HG03432 (cell line): ENCODE measurements at regions not wholly inside any gene's neighbourhood (a gene's known extent, or its start where the extent isn't known, plus 50 kb on each side); places are given as distances from the start of the nearest gene placed in this dataset.

Experiments
- ATAC-seq: cut with Tn5 transposase; IDR thresholded peaks from one replicate; pipeline ENCODE4 v1.9.1; 2021; ENCODE audit warnings: mild to moderate bottlenecking, moderate library complexity; ENCODE audit not compliant: unreplicated experiment

DNA sequence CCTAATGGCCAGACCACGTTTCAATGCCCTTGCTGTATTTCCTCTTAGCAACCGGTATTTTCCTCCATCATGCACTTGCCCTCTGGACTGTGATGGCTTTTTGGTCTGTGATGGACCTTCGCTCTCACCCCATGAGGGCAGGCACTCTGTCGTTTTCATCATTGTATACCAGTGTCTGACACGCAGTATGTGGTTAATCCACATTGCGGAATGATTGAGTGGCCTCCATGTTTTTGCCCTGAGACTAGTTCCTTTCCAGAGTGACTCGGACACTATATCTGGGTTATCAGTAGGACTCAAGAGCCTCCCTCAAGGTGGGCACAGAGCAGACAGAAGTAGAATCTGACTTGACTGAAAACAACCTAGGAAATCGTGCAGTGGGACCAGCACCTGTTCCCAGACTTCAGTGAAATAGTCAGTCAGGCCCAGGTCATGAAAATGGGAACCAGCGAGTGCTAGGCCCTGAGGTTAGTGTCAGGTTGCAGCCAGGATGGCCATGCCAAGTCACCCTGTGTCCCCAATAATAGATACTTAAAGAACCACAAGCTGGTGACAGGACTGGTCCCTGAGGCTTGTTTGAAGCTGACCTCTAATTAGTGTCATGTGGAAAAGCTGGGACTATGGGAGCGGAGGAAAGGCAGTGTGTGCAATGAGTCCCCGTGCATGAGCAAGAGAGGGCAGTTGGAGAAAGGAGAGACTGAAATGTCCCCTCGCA lies 464.7 kb downstream of the INSC start:
- ATAC-seq: no peak

DNA sequence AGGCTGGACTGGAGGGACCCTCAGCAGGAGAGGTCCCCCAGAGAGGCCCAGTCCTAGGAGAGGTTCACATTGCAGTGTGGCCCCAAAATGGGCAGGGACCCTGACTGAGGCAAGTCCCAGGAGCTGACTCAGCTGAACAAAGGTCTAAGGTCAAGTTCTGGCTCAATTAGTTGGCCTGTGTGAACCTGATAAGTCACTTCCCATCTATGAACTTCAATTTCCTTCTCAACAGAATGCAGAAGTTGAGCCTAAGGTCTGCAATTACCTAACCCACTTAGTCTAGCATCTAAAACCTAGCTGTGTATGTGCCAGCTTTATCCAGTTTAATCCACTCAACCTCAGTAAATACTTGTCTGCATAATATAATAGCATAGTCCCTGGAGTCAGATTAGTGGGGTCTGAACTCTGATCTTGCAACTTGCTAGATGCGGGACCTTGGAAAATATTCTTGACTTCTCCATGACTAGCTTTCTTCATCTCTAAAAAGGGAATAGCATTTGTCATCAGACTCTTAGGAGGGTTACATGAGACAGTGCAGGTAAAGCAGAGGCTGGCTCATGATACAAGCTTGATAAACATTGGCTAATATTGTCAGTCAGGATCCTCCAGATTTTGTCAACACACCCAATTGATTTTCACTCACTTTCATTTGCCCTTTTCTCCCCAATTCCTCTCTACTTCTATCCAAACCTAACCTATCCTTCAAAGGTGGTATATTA lies 465.5 kb downstream of the INSC start:
- ATAC-seq: no peak

DNA sequence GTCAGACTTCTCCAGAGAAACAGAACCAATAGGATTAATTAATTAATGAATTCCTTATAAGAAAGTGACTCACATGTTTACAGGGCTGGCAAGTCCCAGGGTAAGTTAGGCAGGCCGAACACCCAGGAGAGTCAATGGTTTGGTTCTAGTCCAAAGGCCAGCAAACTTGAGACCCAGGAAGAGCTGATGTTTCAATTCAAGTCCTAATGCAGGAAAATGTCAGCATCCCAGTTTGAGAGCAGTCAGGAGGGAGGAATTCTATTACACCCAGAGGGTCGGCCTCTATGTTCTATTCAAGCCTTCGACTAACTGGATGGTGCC lies 466.0 kb downstream of the INSC start:
- ATAC-seq: no peak

DNA sequence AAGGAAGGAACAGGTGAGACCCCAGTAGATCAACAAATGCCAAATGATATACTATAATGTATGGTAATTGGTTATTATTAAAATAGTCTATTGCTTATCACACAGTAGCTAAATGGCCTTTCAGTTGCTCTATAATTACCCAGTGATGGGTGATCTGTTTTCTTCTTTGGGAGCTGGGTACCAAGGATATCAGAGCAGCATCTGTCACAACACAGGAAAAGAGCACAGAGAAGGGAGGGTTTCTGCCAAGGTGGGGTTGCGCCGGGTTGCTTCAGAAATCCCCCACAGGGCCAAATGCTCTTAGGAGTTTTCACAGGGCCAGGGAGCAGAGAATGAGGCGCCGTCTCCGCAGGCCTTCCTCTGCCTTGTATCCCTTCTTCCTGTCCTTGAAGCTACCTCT lies 469.4 kb downstream of the INSC start:
- no peak for ATAC-seq

DNA sequence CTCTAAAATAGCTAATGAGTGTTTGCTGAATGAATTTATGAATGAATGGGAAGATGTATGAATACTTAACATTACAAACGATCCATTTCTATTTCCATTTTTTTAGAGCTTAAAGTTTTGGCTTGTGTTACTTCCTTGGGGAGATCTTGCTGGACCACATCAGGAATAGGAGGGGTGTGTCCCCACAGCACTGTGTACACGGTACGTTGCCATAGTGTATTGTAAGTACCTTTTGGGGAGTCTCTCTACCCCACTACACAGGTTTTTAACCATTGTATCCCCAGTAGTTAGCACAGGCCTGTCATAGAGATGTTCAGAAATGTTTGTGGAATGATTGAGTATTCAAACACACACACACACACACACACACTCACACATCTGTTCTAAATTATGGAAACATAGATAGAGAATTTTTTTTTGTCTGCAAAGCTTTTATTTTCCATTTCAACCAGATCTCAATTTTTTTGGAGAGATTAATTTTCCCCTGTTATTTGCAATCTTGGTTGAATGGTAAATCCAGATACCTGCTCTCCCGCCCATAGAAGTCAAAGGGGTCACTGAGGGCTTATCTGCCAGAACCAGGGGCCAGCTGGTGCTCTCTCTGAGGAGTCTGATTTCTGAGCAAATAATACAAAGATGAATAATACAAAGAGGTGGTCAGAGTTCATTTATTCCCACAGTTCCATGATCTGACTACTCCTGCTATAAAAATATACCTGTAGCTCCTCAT lies 471.0 kb downstream of the INSC start:
- no peak for ATAC-seq

DNA sequence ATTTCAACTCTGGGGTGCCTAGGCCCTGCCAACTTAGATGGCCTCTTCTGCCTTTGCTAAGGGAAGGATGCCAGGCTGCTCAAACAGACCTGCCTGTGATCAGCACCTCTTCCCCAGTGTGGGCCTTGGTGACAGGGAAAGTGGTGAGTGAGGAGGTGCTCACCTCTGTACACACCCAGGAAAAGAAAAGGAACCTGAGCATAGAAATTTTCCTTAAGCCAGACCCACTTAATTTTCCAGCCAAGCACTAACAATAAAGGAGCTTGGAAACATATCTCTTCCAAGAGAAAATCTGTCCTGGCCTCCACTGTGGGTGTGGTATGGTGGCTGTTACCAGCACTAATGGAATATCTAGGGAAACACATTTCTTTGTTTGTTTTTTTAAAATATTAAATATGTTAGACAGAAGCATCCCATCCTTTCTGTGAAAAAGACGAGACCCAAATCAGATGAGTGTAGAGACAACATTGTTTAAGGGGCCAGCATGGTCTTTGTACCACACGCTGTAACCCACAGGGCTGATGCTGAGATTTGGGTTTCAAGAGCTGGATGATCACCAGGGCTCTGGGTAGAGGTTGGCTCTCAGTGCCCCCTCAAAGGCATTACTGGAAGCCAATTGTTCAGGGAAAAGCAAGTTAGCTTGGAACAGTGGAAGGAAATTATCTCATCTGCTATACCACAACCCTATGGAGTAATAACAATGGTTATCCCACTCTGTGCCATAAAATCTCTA lies 472.2 kb downstream of the INSC start:
- no peak for ATAC-seq

DNA sequence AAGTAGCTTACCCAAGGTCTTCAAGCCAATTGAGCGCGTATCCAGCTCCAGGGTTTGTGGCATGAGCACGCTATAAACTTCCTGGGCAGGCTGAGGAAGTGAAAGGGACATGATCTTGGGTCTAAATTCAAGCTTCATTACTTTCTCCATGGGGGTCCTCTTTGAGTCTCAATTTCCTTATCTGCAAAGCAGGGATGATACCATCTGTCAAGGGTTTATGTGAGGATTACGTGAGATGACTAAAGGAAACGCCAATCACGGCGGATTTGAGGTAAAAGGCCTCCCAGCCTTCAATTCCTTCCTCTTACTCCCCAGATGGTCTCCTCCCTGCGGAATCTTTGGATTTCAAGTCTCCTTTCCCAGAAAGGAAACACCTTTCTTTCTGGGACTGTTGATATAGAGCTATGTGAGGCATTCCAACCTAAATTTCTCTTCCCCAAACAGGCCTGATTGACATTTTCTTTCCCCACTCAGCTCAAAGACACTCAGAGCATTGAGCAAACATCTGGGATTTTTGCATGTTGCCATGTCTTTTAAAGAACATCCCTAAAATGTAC lies 474.4 kb downstream of the INSC start:
- no peak for ATAC-seq

DNA sequence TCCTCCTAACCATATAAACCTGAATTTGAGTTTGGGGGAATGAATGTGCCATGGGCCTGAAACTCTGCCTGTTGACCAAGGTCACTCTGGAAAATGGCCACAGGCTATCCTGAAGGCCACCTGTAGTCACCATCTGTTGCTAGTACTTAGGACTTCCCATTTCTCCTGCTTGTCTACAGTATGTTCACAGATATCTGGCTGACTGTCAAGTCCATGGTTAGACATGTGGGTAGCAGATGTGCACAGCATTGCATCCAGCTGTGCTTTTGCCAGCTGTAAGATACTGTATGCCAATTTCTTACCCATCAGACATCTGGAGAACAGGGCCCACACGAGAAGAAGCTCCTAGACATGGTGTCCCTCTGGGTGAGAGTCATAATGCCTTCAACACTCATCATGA lies 475.4 kb downstream of the INSC start:
- no peak for ATAC-seq

DNA sequence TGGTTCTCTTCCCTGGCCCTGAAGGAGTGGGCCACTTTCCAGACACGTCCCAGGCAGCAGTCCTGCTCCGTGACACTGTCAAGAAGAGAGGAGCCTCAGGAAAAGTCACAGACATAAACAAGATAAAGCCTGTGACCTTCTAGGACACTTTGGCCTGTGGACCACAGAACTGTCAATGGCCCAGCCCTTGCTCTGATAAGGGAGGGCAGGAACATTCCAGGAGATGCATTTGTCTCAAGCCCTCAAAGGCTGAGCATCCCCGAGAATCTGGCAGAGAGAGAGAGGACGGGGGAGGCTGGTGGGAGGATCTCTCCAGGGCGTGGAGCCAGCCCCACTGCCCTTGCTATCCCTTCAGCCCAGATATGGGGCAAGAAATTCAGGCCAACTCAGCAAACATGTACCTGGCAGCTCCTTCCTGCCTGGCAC lies 476.4 kb downstream of the INSC start:
- no peak for ATAC-seq

DNA sequence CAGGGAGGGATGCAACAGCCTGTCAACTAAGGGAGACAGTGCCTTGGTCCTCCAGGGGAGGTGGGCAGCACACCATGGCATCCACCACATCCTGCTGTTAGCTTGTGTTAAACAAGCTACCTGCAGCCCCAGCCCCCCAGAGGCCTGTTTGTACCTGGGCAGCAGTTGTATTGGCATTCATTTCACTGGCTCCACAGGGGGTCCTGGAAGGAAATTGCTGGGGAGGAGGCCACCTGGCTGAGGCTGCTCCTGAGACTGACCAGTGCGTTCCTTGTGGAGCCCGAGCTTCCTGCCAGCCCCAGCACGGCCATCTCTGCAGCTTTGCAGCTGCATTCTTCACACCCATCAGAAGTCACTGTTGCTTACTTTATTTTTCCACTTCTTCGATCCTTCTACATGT lies 479.9 kb downstream of the INSC start:
- ATAC-seq: no peak

DNA sequence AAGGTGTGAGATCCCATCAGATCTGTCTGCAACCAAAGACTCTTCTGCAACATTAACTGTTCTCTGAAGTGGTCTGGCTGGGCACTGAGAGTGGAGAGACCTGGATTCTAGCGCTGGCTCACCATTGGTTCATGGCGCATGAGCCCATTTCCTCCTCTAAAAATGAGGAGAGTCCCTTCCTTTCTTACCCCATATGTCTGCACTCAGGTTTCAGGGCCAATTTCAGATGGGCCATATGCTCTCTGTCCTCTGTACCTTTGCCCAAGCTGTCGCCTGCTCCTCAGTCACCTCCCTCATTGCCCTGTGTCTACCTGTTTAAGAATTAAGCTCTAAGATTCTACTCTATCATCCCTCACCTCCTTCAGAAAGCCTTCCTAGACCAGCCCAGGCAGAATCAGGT lies 484.7 kb downstream of the INSC start:
- no peak for ATAC-seq

DNA sequence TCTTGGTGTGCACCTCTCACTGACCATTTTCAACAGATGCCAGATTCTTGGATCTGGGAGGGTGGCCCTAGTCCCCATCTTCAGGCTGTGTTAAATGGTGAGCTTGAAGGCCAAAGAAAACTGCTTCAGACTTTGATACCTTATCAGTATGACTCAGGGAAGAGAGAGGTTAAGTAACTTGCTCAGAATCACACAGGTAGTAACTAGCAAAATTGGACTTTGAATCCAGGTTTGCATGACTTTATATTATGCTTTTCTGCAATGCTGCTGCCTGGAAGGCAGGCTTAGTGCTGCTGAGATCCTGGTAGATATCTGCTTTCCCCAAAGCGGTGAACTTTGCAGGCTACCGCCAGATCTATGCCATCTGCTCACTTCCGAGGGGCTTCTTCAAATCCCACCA lies 487.3 kb downstream of the INSC start:
- ATAC-seq: no peak

DNA sequence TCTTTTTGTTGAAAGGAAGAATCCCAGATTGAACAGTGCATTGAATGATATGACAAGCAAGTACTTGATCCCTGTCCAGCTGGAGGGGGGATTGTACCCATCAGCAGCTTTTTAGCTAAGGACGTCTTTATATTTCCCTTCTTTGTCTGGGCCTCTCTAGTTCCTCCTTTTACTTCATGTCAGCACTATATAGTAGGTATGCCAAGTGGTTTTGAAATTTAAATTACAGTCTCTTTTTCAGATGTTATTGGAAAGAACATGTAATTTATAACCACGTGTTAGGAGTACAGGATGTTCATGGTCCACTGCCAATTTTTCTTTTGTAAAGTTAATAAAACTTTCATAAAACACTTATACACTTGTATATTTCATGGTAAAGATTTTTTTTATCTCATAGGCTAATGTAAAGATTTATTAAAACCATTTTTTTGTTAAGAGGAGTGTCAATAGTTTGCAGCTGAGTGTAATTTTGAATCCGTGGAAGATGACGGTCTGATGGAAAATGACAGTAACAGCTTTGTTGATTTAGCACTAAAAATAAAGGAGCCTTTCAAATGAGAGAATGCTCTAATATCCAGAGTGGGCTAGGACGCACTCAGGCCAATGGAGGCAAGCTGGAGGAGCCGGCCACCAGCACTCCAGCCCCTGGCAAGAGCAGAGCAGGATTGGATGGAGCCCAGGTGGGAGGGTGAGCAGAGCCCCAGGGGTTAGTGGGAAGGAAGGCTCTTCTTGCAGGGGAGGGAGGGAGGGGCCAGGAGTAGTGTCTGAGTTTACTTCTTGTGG lies 488.3 kb downstream of the INSC start:
- ATAC-seq: no peak

DNA sequence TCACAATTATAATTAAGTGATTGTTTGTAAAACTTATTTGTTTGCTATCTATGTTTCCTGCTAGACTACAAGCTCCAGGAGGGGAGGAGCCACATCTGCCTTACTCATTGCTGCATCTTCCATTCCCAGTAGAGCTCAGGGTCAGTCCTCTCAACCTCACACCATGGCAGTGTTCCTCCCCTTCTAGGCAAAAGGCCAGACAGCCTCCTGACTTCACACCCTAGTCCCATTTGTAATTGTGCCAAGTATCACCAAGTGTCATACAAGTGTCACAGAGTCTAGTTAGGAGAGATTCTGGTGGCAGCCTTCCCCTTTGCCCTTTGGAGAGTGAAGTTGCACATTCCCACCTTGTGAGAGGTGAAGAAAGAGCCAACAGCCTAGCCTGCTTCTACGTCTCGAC lies 490.4 kb downstream of the INSC start:
- ATAC-seq: no peak

DNA sequence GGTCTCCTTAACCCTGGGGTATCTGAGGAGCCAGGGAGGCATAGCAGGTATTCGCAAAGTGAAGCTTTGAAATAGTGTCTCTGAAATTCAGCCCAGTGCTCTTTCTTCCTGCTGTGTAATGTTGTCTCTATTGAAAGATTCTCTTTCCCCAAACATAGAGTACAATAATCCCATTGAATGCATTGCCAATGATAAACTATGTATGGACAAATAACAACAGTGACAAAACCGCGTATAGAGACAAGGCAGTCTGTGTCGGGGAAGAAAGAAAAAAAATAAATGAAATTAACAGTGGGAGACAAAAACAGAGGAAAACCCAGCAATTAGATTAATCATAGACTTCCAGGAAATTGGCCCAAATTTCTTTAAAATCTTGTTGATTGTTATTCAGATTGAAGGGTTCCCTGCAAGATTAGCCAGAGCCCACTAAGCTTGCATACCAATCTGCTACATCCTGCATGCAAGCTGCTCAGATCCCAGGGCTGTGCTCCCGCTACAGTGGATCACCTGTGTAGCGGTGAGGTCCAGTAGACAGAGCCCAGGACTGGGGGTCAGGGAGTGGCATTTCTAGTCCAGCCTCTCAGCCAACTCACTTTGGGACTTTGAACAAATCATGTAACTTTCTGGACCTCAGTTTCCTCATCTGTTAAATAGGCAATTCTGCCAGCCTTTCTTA lies 492.8 kb downstream of the INSC start:
- no peak for ATAC-seq

DNA sequence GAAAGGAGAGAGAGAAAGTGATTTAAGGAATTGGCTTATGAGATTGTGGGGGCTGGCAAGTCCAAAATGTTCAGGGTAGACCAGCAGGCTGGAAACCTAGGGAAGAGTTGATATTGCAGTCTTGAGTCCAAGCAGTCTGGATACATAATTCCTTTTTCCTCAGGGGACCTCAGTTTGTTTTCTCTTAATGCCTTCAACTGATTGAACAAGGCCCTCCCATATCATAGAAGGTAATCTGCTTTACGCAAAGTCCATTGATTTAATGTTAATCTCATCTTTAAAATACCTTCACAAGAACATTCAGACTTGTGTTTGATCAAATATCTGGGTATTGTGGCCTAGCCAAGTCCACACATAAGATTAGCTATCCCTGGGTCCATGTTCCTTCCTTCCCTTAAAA lies 494.7 kb downstream of the INSC start:
- no peak for ATAC-seq

DNA sequence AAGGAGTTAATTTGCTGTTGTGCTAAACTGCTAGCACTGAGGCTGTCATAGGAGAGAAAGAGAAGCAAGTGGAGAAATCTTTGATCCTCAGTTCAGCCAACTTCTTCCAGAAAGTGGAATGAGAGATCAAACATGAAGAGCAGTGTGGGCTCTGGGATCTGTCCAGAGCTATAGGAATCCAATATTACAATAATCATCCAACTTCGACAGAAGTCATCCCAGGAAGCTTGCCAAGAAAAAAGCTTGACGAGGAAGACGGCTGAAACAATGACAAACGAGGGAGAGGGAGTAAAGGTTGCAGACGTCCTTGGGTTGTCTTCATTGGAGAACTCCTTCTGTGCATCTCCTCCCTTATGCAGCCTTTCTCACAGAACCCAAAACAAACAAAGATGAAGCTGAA lies 496.2 kb downstream of the INSC start:
- ATAC-seq: no peak

DNA sequence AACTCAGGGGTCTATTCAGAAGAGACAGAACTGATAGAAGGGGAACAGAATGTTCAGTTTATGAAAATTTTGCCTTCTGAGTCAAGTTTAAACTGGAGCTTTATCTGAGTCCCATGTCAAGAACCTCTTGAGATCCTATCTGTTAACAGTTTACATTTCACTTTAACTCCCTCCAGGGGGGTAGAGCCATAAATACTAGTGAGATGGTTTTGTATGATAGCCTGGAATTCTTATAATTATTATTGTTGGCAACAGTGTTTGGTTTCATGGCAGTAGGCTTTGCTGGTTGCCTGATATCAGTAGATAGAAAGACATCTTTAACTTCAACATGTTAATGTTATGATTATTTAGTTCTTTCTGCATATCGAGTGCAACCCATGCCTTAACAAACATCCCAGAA lies 498.5 kb downstream of the INSC start:
- no peak for ATAC-seq

DNA sequence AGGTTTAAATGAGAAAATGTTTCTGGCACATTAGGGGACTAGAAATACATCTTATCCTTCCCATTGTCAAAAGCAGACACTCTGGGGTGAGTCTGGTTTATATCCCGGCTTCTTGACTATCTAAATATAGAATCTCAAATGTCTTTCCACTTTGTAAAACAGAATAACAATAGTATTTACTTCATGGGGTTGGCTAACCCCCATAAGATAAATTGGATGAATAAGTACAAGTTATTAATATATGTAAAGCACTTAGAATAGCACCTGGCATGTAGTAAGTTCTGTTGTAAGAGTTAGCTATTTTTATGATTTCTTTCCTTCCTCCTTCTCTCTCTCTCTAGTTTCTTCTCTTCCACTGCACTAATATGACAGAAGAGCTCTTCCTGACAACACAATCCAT lies 499.1 kb downstream of the INSC start:
- no peak for ATAC-seq
